HG02943 (cell line): ENCODE measurements at regions not wholly inside any gene's neighbourhood (a gene's known extent, or its start where the extent isn't known, plus 50 kb on each side); places are given as distances from the start of the nearest gene placed in this dataset.

Experiments used
- ATAC-seq: cut with Tn5 transposase; IDR thresholded peaks from one replicate; pipeline ENCODE4 v1.9.1; 2021; ENCODE audit warnings: mild to moderate bottlenecking, low read depth, moderate library complexity; ENCODE audit not compliant: unreplicated experiment

DNA sequence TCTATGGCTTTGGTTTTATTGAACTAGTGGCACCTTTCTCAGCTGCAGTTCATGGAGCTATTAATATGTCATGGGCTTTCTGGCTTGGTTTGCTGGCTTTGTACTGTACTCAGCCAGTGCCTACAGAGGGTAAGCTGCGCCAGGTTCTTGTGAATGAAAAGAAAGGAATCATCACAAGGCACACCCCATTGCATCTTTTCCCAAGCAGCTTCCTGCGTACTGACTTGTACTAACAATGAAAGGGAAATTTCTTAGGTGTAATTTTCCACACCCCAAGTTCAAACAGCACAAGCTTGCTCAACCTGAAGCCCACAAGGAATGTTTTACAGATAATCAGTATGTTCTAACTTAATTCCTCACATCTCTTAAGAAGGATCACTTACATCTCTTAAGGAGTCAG is 78.0 kb upstream of the TNFSF18 start:
- ATAC-seq = no peak

DNA sequence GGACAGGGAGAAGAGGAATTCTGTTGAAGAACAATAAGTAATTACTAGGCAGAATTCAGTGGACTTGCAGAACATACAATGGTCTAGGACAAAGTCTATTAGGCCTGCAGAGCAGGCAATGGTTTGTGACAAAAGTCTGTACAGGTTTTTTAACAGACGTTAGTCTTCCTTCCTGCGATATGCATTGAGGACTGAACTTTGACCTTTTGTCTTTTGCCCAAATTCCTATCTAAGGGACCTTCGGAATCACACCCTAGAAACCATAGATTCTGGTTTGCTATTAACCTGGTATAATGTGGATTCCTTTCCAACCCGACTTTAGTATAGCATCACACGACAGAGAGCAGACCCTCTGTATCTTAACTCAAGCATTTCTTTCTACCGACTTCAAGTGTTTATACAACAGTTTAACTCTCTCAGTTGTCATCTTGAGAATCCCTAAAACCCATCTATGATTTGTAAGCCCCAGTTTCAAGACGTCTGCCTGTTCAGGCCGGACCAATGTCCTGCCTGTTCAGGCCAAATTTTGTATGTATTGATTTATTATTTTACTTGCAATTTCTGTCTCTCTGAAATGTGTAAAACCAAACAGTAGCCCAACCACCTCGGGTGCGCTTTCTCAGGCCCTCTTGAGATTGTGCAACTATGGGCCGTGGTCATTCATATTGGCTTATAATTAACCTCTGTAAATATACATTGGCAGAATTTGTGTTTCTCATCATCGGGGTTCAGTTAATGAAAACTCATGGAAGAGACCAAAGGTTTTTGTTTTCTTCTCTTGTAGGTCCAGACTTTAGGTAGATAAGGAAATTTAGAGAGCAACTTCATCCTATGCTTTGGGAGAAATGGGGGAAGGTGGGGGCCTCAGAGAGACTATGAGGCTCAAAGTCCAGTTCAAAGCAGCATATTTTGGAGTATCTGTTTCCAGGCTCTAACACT is 76.9 kb upstream of the TNFSF18 start:
- no peak for ATAC-seq

GRCh38 chr1:173126421-173126820 is 75.7 kb upstream of the TNFSF18 start:
- no peak for ATAC-seq

DNA sequence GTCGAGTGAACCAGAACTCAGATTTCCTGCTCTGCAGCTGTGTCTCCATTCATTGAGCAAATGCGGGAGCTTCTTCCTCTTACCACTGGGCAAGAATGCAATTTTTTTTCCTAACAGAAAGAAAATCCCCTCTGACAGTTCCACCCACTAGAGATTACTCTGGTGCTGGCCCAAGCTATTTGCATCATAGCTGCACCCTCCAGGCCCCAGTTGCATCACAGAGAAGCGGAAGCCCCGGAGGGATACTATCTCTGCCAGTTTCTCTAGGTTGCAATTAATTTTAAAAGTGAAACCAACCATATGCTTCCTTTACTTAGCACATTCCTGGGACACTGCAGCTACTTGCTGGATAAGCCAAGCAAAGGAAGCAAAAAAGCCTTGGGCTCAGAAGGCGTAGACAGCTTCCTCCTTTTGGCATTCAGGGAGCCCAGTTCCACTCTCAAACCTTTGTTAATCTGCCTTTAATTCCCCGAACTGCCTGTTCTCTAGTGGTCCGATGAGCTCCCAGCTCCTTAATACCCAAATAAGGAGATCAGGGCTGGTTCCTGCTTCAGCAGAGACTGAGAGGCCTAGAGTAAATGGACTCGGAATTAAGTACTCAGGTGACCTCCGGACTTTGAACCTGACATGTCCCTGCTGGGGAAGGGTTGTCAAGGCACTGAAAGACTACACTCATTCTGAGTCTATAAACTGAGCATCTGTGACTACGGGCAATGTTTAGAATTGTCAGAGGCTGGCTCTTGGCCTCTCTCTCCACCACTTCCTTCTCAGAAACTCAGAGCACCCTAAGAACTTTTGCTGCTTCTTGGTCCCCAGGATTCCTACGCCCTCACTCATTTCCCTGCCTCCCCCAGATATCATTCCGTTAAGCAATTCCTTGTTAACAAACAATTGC is 72.5 kb upstream of the TNFSF18 start:
- ATAC-seq = no peak

DNA sequence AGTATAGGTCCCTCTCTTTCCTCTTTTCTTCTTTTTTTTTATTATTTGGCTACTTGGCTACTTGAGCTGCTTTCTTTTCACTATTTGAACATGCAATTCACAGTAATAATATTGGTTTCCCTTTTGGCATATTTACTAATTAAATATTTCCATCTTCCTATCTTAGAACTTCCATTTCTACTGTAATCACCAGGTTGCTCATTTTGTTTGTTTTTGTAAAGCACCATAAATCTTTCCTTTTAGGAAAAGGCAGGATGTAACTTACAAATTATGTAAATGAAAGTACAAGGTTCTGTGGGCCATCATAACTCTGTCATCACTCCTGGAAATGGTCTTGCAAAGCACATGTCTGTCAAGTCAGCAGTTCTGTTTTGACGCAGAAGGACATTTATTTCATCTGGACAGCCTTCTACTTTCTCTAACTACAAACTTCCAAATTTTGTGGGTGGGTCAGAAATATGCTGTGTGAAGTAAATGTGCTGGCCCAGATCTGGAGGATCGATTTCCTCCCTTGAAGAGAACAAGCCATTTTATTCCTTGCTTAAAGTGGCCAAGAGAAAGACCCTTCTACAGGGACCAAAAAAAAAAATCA is 71.7 kb upstream of the TNFSF18 start:
- ATAC-seq = no peak

DNA sequence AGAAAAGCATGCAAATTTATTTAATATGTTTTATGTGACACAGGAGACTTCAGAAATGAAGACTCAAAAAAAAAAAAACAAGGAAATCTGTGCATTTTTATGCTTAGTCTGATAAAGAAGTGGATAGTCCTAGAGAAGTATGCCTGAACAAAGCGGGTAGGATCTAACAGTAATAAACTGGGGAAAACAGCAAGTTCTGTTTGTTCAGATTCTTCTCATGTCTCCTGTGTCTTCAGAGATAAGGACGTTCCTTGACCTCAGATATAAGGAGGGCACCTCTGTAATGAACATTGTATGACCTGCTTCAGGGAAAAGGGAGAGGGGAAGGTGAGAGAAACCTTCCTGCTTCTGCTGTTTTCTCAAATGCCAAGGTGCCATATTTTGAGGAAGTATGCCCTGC is 67.7 kb upstream of the TNFSF18 start:
- ATAC-seq = no peak

- ATAC-seq = no peak
Measured at GRCh38 chr1:173117761-173118160, 67.0 kb upstream of the TNFSF18 start.

GRCh38 chr1:173117108-173117633 is 66.4 kb upstream of the TNFSF18 start:
- no peak for ATAC-seq

GRCh38 chr1:173114346-173114745 is 63.6 kb upstream of the TNFSF18 start:
- no peak for ATAC-seq

DNA sequence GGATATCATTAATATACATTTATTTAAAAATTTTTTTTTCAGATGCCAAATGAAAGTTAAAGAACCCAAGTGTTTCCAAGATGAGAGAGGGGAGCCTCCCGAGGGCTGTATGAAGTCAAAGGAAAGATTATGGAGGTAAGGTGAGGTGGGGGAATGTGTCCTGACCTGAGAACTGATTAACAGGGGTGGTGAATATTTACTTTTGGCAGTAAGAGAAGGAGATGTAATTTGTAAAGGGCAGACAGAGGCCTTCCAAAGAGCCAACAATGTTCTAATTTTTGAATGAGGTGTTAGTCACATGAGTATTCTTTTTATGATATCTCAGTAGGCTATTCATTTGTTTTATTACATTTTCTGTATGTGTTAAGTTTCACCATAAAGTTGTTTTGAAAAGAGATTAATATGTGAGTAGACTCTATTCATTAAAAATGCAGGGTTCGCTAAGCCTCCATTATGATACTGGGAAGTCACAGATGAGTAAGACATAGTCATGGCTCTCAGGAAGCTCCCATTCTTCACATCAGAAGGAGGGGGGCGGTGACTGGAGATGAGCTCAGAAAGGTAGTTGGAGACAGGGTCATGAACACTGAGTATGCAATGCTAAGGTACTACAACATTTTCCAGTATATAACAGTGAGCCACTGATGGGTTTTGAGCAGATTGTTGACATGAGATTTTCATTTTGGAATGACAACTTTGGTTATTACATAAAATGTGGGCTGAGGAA is 62.4 kb upstream of the TNFSF18 start:
- no peak for ATAC-seq

- peak; percentile 91 for ATAC-seq
Measured at GRCh38 chr1:173112129-173112528, 61.4 kb upstream of the TNFSF18 start.

DNA sequence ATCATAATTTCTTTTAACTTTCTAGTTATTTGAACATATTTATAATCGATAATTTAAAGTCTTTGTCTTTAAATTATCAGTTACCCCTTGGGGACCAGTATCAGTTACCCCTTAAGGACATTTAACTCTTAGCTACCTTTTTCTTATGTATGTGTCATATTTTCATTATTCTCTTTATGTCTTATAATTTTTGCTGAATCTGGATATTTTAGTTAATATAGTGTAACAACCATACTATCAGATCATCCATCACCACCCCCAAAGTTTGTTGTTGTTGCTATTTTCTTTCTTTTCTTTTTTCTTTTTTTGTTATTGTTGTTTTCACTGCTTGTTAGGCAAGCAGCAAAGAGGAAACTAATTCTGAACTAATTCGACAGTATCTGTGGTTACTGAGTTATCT is 57.0 kb upstream of the TNFSF18 start:
- no peak for ATAC-seq

- no peak for ATAC-seq
Measured at GRCh38 chr1:173103006-173103405, 52.3 kb upstream of the TNFSF18 start.

DNA sequence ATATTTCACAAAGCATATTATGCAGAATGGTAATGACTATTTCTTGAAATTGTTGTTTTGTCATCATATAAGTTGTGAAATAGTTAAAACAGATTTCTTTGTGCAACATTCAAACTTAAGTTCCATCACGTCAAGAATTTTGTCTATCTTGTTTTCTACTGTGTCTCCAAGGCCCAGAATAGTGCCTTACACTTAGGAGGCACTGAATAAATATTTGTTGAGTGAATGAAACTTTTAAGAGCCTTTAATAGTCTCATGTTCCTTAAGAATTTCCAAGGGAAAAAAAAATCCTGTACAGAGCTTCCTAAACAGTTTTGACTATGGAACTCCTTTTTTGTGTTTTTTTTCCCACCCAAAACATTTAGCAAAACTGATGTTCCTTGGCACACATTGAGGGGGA is 50.8 kb upstream of the TNFSF18 start:
- no peak for ATAC-seq

DNA sequence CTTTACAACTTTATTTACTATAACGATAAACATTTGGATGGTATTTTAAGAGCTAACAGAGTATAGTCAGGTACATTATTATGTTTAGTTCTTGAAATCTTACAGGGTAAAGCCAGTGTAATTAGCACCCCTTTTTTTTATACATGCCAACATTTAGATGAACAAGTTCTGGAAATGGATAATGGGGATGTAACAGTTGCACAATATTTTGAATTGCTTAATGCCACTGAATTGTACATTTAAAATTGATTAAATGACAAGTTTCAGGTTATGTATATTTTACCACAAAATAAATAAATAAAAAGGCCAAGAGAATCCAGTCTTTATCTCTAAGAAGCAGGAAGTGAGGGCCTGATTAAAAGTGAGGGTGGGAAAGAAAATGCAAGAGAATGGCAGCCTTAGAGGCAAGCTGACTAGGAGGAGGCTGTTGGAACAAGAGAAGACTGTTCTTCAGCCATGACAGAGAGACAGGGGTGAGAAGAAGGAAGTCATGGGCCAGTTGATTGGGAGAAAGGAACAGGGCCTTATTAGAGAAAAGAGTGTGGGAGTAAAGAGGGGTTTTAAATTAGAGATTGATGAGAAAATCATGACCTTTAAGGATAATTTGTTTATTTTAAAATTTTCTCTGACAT is 49.9 kb upstream of the TNFSF18 start:
- ATAC-seq = no peak
